ENCODE measurements at regions not wholly inside any gene's neighbourhood (a gene's known extent, or its start where the extent isn't known, plus 50 kb on each side); places are given as distances from the start of the nearest gene placed in this dataset.

DNA sequence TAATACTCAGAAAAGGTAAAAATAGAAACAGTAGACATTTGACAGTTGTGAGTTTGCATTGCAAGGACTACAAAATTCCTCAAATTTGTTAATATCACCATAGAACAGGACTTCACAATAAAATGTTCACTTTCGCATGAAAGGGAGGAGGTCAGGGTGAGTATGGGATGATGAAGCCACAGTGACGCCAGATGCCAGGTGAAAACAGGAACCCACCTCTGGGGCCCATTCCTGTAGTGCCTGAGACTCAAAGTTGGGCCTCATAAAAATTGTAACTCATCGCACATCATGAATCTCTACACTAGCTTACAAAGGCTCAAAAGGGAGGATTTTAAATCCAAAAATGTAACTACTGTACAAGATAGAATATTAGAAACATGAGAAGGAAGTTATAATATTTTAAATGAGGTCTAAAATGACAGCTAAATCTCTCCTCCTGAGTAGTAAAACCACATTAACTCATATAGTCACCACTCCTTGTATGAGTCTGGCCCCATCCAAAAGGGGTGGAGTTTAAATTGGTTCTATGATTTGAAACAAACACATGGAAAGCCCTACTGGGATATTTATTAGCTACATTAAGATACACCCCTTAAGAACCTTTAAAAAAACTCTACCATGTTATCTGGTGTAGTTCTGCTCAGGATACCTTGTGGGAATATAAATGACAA is 93.7 kb downstream of the ETS2 start:
- no peak overlapping the region for H3K27ac Mint-ChIP-seq (ENCODE audit: unreplicated experiment)
- no peak for TF ChIP-seq CTCF (IDR thresholded peaks at IDR 0.05)
- H3K4me1 Mint-ChIP-seq (ENCODE audit: low read depth), result peaks cover 7% of the 10 kb centered on the region
- H3K4me3 Mint-ChIP-seq (ENCODE audit: unreplicated experiment), result no peak overlapping the region
- H3K9me3 Mint-ChIP-seq (ENCODE audit: low read depth), result peaks cover 11% of the 10 kb centered on the region
- no peaks in the 10 kb centered on the region for H3K27me3 Mint-ChIP-seq (ENCODE audit: low read depth)
- H3K36me3 Mint-ChIP-seq (ENCODE audit: low read depth), result no peaks in the 10 kb centered on the region
- no peak for DNase-seq (ENCODE audit: low spot score)

- Mint-ChIP-seq H3K27ac (ENCODE audit: unreplicated experiment) (no peak overlapping the region), H3K4me1 (ENCODE audit: low read depth) (peaks cover 7% of the 10 kb centered on the region), H3K9me3 (ENCODE audit: low read depth) (peaks cover 11% of the 10 kb centered on the region), H3K36me3 (ENCODE audit: low read depth) (no peaks in the 10 kb centered on the region), H3K27me3 (ENCODE audit: low read depth) (no peaks in the 10 kb centered on the region), H3K4me3 (ENCODE audit: unreplicated experiment) (no peak overlapping the region)
- TF ChIP-seq CTCF (IDR thresholded peaks at IDR 0.05), result no peak
- DNase-seq (ENCODE audit: low spot score), result no peak
Observed at GRCh38 chr21:38898422-38899096, 92.8 kb downstream of the ETS2 start.

DNA sequence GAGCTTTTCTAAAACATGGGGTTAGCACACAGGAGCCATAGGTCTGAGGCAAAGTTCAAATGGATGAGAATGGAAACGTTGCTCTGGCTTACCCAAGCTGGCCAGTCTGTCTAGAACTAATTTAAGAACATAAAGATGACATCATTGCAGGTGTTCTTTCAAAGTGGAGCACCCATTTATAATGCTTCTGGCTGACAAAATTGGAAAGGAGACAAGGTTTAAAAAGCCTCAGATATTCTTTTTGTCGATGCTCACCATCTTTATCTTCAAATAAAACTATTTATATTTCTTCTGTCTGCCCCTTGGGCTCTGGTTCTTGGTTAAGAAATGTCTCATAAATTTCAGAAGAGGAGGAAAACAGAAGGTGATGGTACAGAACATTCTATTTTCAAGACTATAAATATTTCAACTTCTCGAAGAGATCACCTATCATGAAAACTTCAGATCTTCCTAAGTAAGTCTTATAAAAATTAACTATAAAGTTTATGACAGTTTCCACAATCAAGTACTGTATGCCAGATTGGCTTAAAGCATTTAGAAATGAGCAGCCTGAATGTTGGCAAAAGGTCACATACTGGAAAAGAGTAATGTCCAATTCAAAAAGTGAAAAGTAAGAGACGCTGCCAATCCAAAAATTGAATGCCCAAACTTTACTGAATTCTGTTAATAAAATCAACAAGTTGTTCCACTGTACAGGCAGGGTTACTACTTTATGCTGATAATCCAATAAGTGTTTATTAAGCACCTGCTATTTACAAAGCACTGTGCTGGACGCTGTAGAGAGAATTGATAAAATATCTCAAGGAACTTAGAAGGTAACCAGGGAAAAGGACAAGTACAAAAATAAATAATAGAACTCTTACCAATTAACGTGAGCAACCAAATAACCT is 92.0 kb downstream of the ETS2 start:
- Mint-ChIP-seq H3K36me3 (ENCODE audit: low read depth) (no peaks in the 10 kb centered on the region), H3K4me3 (ENCODE audit: unreplicated experiment) (no peak overlapping the region), H3K27ac (ENCODE audit: unreplicated experiment) (no peak overlapping the region)

GRCh38 chr21:38894899-38895298 is 89.2 kb downstream of the ETS2 start:
- no peak for TF ChIP-seq CTCF (IDR thresholded peaks at IDR 0.05)
- no peaks in the 10 kb centered on the region for H3K9me3 Mint-ChIP-seq (ENCODE audit: low read depth)
- no peaks in the 10 kb centered on the region for H3K36me3 Mint-ChIP-seq (ENCODE audit: low read depth)
- no peak overlapping the region for H3K27ac Mint-ChIP-seq (ENCODE audit: unreplicated experiment)
- DNase-seq (ENCODE audit: low spot score), result no peak
- peaks cover 7% of the 10 kb centered on the region for H3K4me1 Mint-ChIP-seq (ENCODE audit: low read depth)
- no peaks in the 10 kb centered on the region for H3K27me3 Mint-ChIP-seq (ENCODE audit: low read depth)
- H3K4me3 Mint-ChIP-seq (ENCODE audit: unreplicated experiment), result no peak overlapping the region

More for the DNA sequence above, 92.0 kb downstream of the ETS2 start:
- H3K4me1 Mint-ChIP-seq (ENCODE audit: low read depth), result peaks cover 7% of the 10 kb centered on the region
- H3K9me3 Mint-ChIP-seq (ENCODE audit: low read depth), result peaks cover 10% of the 10 kb centered on the region
- H3K27me3 Mint-ChIP-seq (ENCODE audit: low read depth), result no peaks in the 10 kb centered on the region
- no peak for TF ChIP-seq CTCF (IDR thresholded peaks at IDR 0.05)
- no peak for DNase-seq (ENCODE audit: low spot score)

GRCh38 chr21:38888991-38889561 is 83.3 kb downstream of the ETS2 start:
- H3K27ac Mint-ChIP-seq (ENCODE audit: unreplicated experiment), result peak overlapping the region; percentile 17
- peaks cover 17% of the 10 kb centered on the region for H3K9me3 Mint-ChIP-seq (ENCODE audit: low read depth)
- DNase-seq (ENCODE audit: low spot score), result no peak
- TF ChIP-seq CTCF (IDR thresholded peaks at IDR 0.05), result no peak
- peaks cover 12% of the 10 kb centered on the region for H3K4me1 Mint-ChIP-seq (ENCODE audit: low read depth)
- H3K27me3 Mint-ChIP-seq (ENCODE audit: low read depth), result no peaks in the 10 kb centered on the region
- no peak overlapping the region for H3K4me3 Mint-ChIP-seq (ENCODE audit: unreplicated experiment)
- peaks cover 5% of the 10 kb centered on the region for H3K36me3 Mint-ChIP-seq (ENCODE audit: low read depth)
